ENCODE measurements at regions not wholly inside any gene's neighbourhood (a gene's known extent, or its start where the extent isn't known, plus 50 kb on each side); places are given as distances from the start of the nearest gene placed in this dataset.

GRCh38 chr10:129330211-129330610 is 136.8 kb upstream of the MGMT start:
- H3K9me3 ChIP-seq (ENCODE audit: control insufficient read depth in 1 of 2, insufficient read depth in 1 of 2, low read depth in 1 of 2, low read length in 2 of 2), result peaks cover 6 to 19% of the 10 kb centered on the region in 2 experiments; a peak in 2 of 4 replicates
- TF ChIP-seq ZFX (IDR thresholded peaks at IDR 0.05) (no peak), SRF (IDR thresholded peaks at IDR 0.05; ENCODE audit: low read depth) (no peak), POLR2A (IDR thresholded peaks at IDR 0.05; ENCODE audit: borderline replicate concordance, extremely low read depth, insufficient read depth, insufficient read length) (no peak), ELF1 (IDR thresholded peaks at IDR 0.05; ENCODE audit: borderline replicate concordance, low read depth) (no peak), TCF7L2 (IDR thresholded peaks at IDR 0.05; ENCODE audit: borderline replicate concordance, extremely low read depth, insufficient read depth, insufficient read length) (no peak), RAD21 (IDR thresholded peaks at IDR 0.05; ENCODE audit: low read depth) (no peak), SP1 (IDR thresholded peaks at IDR 0.05; ENCODE audit: low read depth) (no peak), MAX (IDR thresholded peaks at IDR 0.05) (no peak), POLR2AphosphoS5 (IDR thresholded peaks at IDR 0.05; ENCODE audit: low read depth, low read length) (no peak), CEBPB (IDR thresholded peaks at IDR 0.05; ENCODE audit: low read depth) (no peak), CBX3 (IDR thresholded peaks at IDR 0.05; ENCODE audit: low read depth) (no peak), YY1 (IDR thresholded peaks at IDR 0.05; ENCODE audit: extremely low read depth, insufficient replicate concordance, low read depth, low read length) (no peak), EZH2phosphoT487 (IDR thresholded peaks at IDR 0.05; ENCODE audit: borderline replicate concordance) (no peak), EGR1 (IDR thresholded peaks at IDR 0.05; ENCODE audit: low read depth) (no peak), REST (IDR thresholded peaks at IDR 0.05; ENCODE audit: low read depth) (no peak)
- TF ChIP-seq, protein P1, sequence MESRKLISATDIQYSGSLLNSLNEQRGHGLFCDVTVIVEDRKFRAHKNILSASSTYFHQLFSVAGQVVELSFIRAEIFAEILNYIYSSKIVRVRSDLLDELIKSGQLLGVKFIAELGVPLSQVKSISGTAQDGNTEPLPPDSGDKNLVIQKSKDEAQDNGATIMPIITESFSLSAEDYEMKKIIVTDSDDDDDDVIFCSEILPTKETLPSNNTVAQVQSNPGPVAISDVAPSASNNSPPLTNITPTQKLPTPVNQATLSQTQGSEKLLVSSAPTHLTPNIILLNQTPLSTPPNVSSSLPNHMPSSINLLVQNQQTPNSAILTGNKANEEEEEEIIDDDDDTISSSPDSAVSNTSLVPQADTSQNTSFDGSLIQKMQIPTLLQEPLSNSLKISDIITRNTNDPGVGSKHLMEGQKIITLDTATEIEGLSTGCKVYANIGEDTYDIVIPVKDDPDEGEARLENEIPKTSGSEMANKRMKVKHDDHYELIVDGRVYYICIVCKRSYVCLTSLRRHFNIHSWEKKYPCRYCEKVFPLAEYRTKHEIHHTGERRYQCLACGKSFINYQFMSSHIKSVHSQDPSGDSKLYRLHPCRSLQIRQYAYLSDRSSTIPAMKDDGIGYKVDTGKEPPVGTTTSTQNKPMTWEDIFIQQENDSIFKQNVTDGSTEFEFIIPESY (IDR thresholded peaks at IDR 0.05; ENCODE audit: extremely low read depth, insufficient replicate concordance, low read length), result no peak
- TF ChIP-seq, protein P2, sequence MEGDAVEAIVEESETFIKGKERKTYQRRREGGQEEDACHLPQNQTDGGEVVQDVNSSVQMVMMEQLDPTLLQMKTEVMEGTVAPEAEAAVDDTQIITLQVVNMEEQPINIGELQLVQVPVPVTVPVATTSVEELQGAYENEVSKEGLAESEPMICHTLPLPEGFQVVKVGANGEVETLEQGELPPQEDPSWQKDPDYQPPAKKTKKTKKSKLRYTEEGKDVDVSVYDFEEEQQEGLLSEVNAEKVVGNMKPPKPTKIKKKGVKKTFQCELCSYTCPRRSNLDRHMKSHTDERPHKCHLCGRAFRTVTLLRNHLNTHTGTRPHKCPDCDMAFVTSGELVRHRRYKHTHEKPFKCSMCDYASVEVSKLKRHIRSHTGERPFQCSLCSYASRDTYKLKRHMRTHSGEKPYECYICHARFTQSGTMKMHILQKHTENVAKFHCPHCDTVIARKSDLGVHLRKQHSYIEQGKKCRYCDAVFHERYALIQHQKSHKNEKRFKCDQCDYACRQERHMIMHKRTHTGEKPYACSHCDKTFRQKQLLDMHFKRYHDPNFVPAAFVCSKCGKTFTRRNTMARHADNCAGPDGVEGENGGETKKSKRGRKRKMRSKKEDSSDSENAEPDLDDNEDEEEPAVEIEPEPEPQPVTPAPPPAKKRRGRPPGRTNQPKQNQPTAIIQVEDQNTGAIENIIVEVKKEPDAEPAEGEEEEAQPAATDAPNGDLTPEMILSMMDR (IDR thresholded peaks at IDR 0.05 in 2 of 3, conservative IDR thresholded peaks at IDR 0.05 in 1 of 3; ENCODE audit: borderline replicate concordance in 1 of 3, insufficient read depth in 1 of 3, low read depth in 2 of 3, low read length in 2 of 3), result no peak
- intact Hi-C loops (cut with micrococcal nuclease), result no loop called here
- ATAC-seq (no peak), DNase-seq (ENCODE audit: low read depth, low spot score) (no peak)
- H3K9ac ChIP-seq (ENCODE audit: low read length), result no peak overlapping the region
- no TSS peak for BruUV-seq (replicated peaks)
- ChIA-PET RAD21 (ENCODE audit: low non-redundant PET in 1 of 2, low total read pairs in 2 of 2, uncharacterized antibody in 2 of 2, unreplicated experiment in 2 of 2) (no interaction called here), POLR2A (no interaction called here), CTCF (no interaction called here)
- H3K36me3 ChIP-seq (ENCODE audit: control insufficient read depth in 1 of 2, insufficient read depth in 2 of 2, low read length in 2 of 2), result no peaks in the 10 kb centered on the region
- H3K27ac ChIP-seq (ENCODE audit: low read depth, low read length), result no peak overlapping the region
- H3K27me3 ChIP-seq (ENCODE audit: insufficient read depth, low read length), result no peaks in the 10 kb centered on the region
- H4K20me1 ChIP-seq (ENCODE audit: insufficient read depth), result no peaks in the 10 kb centered on the region
- H3K4me2 ChIP-seq (ENCODE audit: low read length), result no peak overlapping the region
- no peaks in the 10 kb centered on the region for H3K4me1 ChIP-seq (ENCODE audit: control insufficient read depth in 1 of 2, insufficient read depth in 2 of 2, low read length in 2 of 2)
- H3K79me2 ChIP-seq (ENCODE audit: insufficient read depth, low read length), result no peaks in the 10 kb centered on the region
- H2AFZ ChIP-seq (ENCODE audit: low read depth, low read length, poor library complexity, severe bottlenecking), result no peak overlapping the region
- no peaks in the 10 kb centered on the region for H3K9me2 ChIP-seq (ENCODE audit: insufficient read depth)
- no peak overlapping the region for H3K4me3 ChIP-seq (replicated peaks in 1 of 2; ENCODE audit: low read depth in 1 of 2, low read length in 2 of 2)
